ENCODE measurements at regions not wholly inside any gene's neighbourhood (a gene's known extent, or its start where the extent isn't known, plus 50 kb on each side); places are given as distances from the start of the nearest gene placed in this dataset.

GRCh38 chr14:25909045-25909747 lies 688.6 kb downstream of the NOVA1 start:
- no peaks in the 10 kb centered on the region for H3K36me3 ChIP-seq
- H3K4me1 ChIP-seq (ENCODE audit: low read depth) = no peaks in the 10 kb centered on the region
- no peaks in the 10 kb centered on the region for H3K27me3 ChIP-seq
- no peak overlapping the region for H3K4me3 ChIP-seq
- H3K9me3 ChIP-seq (ENCODE audit: low read depth) = no peaks in the 10 kb centered on the region
- TF ChIP-seq CTCF (IDR thresholded peaks at IDR 0.05; ENCODE audit: low read depth, low read length) = no peak
- DNase-seq (ENCODE audit: low read depth in 1 of 2, low spot score in 1 of 2) = no peak
- no peak overlapping the region for H3K27ac ChIP-seq

- TF ChIP-seq CTCF (IDR thresholded peaks at IDR 0.05; ENCODE audit: low read depth, low read length) = no peak
- no peaks in the 10 kb centered on the region for H3K27me3 ChIP-seq
- no peak overlapping the region for H3K4me3 ChIP-seq
- no peaks in the 10 kb centered on the region for H3K9me3 ChIP-seq (ENCODE audit: low read depth)
- H3K36me3 ChIP-seq = no peaks in the 10 kb centered on the region
- H3K27ac ChIP-seq = no peak overlapping the region
- no peak for DNase-seq (ENCODE audit: low read depth in 1 of 2, low spot score in 1 of 2)
- no peaks in the 10 kb centered on the region for H3K4me1 ChIP-seq (ENCODE audit: low read depth)
Measured at GRCh38 chr14:25908277-25909044, 689.4 kb downstream of the NOVA1 start.

GRCh38 chr14:25904446-25904845 lies 693.4 kb downstream of the NOVA1 start:
- no peaks in the 10 kb centered on the region for H3K36me3 ChIP-seq
- no peaks in the 10 kb centered on the region for H3K4me1 ChIP-seq (ENCODE audit: low read depth)
- H3K9me3 ChIP-seq (ENCODE audit: low read depth) = no peaks in the 10 kb centered on the region
- no peaks in the 10 kb centered on the region for H3K27me3 ChIP-seq
- no peak for TF ChIP-seq CTCF (IDR thresholded peaks at IDR 0.05; ENCODE audit: low read depth, low read length)
- H3K4me3 ChIP-seq = no peak overlapping the region
- H3K27ac ChIP-seq = no peak overlapping the region
- no peak for DNase-seq (ENCODE audit: low read depth in 1 of 2, low spot score in 1 of 2)

GRCh38 chr14:25899197-25899596 lies 698.6 kb downstream of the NOVA1 start:
- Histone ChIP-seq H3K27me3 (no peaks in the 10 kb centered on the region), H3K9me3 (ENCODE audit: low read depth) (no peaks in the 10 kb centered on the region), H3K4me3 (no peak overlapping the region), H3K36me3 (no peaks in the 10 kb centered on the region), H3K4me1 (ENCODE audit: low read depth) (no peaks in the 10 kb centered on the region), H3K27ac (no peak overlapping the region)
- no peak for DNase-seq (ENCODE audit: low read depth in 1 of 2, low spot score in 1 of 2)
- no peak for TF ChIP-seq CTCF (IDR thresholded peaks at IDR 0.05; ENCODE audit: low read depth, low read length)

- Histone ChIP-seq H3K4me1 (ENCODE audit: low read depth) (no peaks in the 10 kb centered on the region), H3K36me3 (no peaks in the 10 kb centered on the region), H3K27ac (no peak overlapping the region), H3K9me3 (ENCODE audit: low read depth) (no peaks in the 10 kb centered on the region), H3K27me3 (no peaks in the 10 kb centered on the region), H3K4me3 (no peak overlapping the region)
- TF ChIP-seq CTCF (IDR thresholded peaks at IDR 0.05; ENCODE audit: low read depth, low read length) = no peak
- DNase-seq (ENCODE audit: low read depth in 1 of 2, low spot score in 1 of 2) = no peak
Measured at GRCh38 chr14:25896777-25897176, 701.1 kb downstream of the NOVA1 start.
